CD14-positive monocyte (primary cell): ENCODE measurements at regions not wholly inside any gene's neighbourhood (a gene's known extent, or its start where the extent isn't known, plus 50 kb on each side); places are given as distances from the start of the nearest gene placed in this dataset.

Experiments
- DNase-seq, 3 donors: peaks; one replicate each; pipeline ENCODE4 v3.0.0-alpha.2; 2011 to 2022
- H2AFZ ChIP-seq: 2 replicates; pipeline ENCODE4 v1.6.0; 2012; ENCODE audit warnings: mild to moderate bottlenecking, low read depth, low read length, inconsistent platforms; ENCODE audit not compliant: insufficient read depth, poor library complexity, severe bottlenecking
- H3K27ac ChIP-seq, 2 donors: 1 replicate in 1 of 2; 2 replicates in 1 of 2; pipeline ENCODE4 v1.5.1; 2012 to 2013; ENCODE audit warnings: low read length in 2 of 2, control low read depth in 1 of 2, inconsistent platforms in 1 of 2, low read depth in 1 of 2, mild to moderate bottlenecking in 1 of 2
- H3K27me3 ChIP-seq, 2 donors: one replicate each; pipeline versions ENCODE4 v1.6.0 to v1.6.1; 2011 to 2013; ENCODE audit warnings: low read length in 2 of 2; ENCODE audit not compliant: control insufficient read depth in 2 of 2, insufficient read depth in 2 of 2
- H3K36me3 ChIP-seq, 2 donors: replicated peaks in 1 of 2; 1 replicate in 1 of 2; 2 replicates in 1 of 2; pipeline versions ENCODE4 v1.5.1 to v1.6.1; 2012 to 2013; ENCODE audit warnings: low read length in 2 of 2, control low read depth in 1 of 2, inconsistent platforms in 1 of 2, mild to moderate bottlenecking in 1 of 2; ENCODE audit not compliant: insufficient read depth in 2 of 2, control insufficient read depth in 1 of 2
- H3K4me1 ChIP-seq, 2 donors: 1 replicate in 1 of 2; 2 replicates in 1 of 2; pipeline versions ENCODE4 v1.5.1 to v1.6.1; 2012 to 2013; ENCODE audit warnings: low read length in 2 of 2, control low read depth in 1 of 2, inconsistent platforms in 1 of 2, mild to moderate bottlenecking in 1 of 2, moderate library complexity in 1 of 2; ENCODE audit not compliant: insufficient read depth in 2 of 2, control insufficient read depth in 1 of 2
- H3K4me2 ChIP-seq: replicated peaks from 2 replicates; pipeline ENCODE3; 2012; ENCODE audit warnings: low read length, moderate library complexity, mild to moderate bottlenecking; ENCODE audit not compliant: poor library complexity, severe bottlenecking; ENCODE audit errors: extremely low read depth
- H3K4me3 ChIP-seq, 3 experiments: fragments of 200-600 bp in 1 of 3; sonication (generic) in 1 of 3; replicated peaks in 1 of 3; 1 replicate in 2 of 3; 2 replicates in 1 of 3; pipeline ENCODE4 v1.5.1; 2011 to 2013; ENCODE audit warnings: low read length in 3 of 3, mild to moderate bottlenecking in 3 of 3, control low read depth in 2 of 3, low read depth in 2 of 3, inconsistent platforms in 1 of 3, moderate library complexity in 1 of 3
- H3K79me2 ChIP-seq: 2 replicates; pipeline ENCODE4 v1.6.0; 2012; ENCODE audit warnings: mild to moderate bottlenecking, control low read depth, inconsistent platforms, low read length, moderate library complexity; ENCODE audit not compliant: insufficient read depth
- H3K9ac ChIP-seq: 2 replicates; pipeline ENCODE4 v1.6.0; 2017; ENCODE audit warnings: low read length, mild to moderate bottlenecking; ENCODE audit not compliant: insufficient read depth, poor library complexity, severe bottlenecking
- H3K9me3 ChIP-seq, 2 donors: replicated peaks in 1 of 2; 1 replicate in 1 of 2; 2 replicates in 1 of 2; pipeline versions ENCODE4 v1.5.1 to v1.6.1; 2012 to 2013; ENCODE audit warnings: low read length in 2 of 2, control low read depth in 1 of 2; ENCODE audit not compliant: control insufficient read depth in 1 of 2, insufficient read depth in 1 of 2
- H4K20me1 ChIP-seq: 2 replicates; pipeline ENCODE4 v1.6.0; 2012; ENCODE audit warnings: mild to moderate bottlenecking, low read length, control low read depth, moderate library complexity; ENCODE audit not compliant: insufficient read depth
- H3K27ac Mint-ChIP-seq, 7 donors: one replicate each; pipeline ENCODE4 v1.8.0; 2020; ENCODE audit warnings: mild to moderate bottlenecking in 7 of 7, mixed read lengths in 7 of 7, moderate library complexity in 6 of 7, inconsistent platforms in 2 of 7
- H3K27me3 Mint-ChIP-seq, 3 donors: one replicate each; pipeline ENCODE4 v1.8.0; 2021 to 2022; ENCODE audit warnings: low read depth in 3 of 3, mild to moderate bottlenecking in 3 of 3, mixed read lengths in 3 of 3, moderate library complexity in 3 of 3, inconsistent platforms in 1 of 3
- H3K36me3 Mint-ChIP-seq, 2 donors: one replicate each; pipeline ENCODE4 v1.8.0; 2020; ENCODE audit warnings: mixed read lengths in 2 of 2, inconsistent platforms in 1 of 2, mild to moderate bottlenecking in 1 of 2
- H3K4me1 Mint-ChIP-seq: one replicate; pipeline ENCODE4 v1.8.0; 2020; ENCODE audit warnings: mild to moderate bottlenecking, mixed read lengths
- H3K4me3 Mint-ChIP-seq, 2 donors: one replicate each; pipeline ENCODE4 v1.8.0; 2020; ENCODE audit warnings: mild to moderate bottlenecking in 2 of 2, mixed read lengths in 2 of 2, moderate library complexity in 1 of 2
- H3K9me3 Mint-ChIP-seq, 7 donors: one replicate each; pipeline ENCODE4 v1.8.0; 2020 to 2022; ENCODE audit warnings: mixed read lengths in 7 of 7, mild to moderate bottlenecking in 6 of 7, moderate library complexity in 6 of 7, inconsistent platforms in 2 of 7
- CTCF ChIP-seq: fragments of 200-600 bp; IDR thresholded peaks from one replicate; pipeline ENCODE4 v1.8.0; 2022; ENCODE audit warnings: antibody characterized with exemption, mild to moderate bottlenecking
- WGBS: methylation state at CpG from one replicate; pipeline ENCODE4 v1.1.5; 2013; ENCODE audit warnings: missing lambda C conversion rate; ENCODE audit not compliant: insufficient coverage; 5-methylcytosine and 5-hydroxymethylcytosine counted together
- intact Hi-C, 2 donors: fragments of 100-400 bp; cut with micrococcal nuclease; formaldehyde crosslinking; loops; one replicate each; pipeline versions ENCODE4 v1.15.0 to v1.15.1; 2023

GRCh38 chr3:107236655-107237337 is 140.4 kb upstream of the CCDC54 start:
- no peaks in the 10 kb centered on the region for H3K27me3 ChIP-seq
- no peaks in the 10 kb centered on the region for H3K9me3 ChIP-seq
- H3K79me2 ChIP-seq = no peaks in the 10 kb centered on the region
- H3K4me1 ChIP-seq = peaks cover 16 to 17% of the 10 kb centered on the region in 2 donors
- no peak overlapping the region for H3K9ac ChIP-seq
- peaks cover 17% of the 10 kb centered on the region for H3K4me1 Mint-ChIP-seq
- no peak overlapping the region for H3K4me3 Mint-ChIP-seq
- no peak overlapping the region for H3K27ac ChIP-seq
- H2AFZ ChIP-seq = no peak overlapping the region
- no peak overlapping the region for H3K4me2 ChIP-seq
- H3K27me3 Mint-ChIP-seq = peaks cover 1 to 3% (median 2%) of the 10 kb centered on the region in 3 donors
- DNase-seq = no peak
- WGBS = 83% methylated on average over 1 of the region's 4 CpGs
- H3K4me3 ChIP-seq = no peak overlapping the region
- no peaks in the 10 kb centered on the region for H3K9me3 Mint-ChIP-seq
- TF ChIP-seq CTCF = no peak
- H3K36me3 Mint-ChIP-seq = no peaks in the 10 kb centered on the region
- H3K36me3 ChIP-seq = no peaks in the 10 kb centered on the region
- intact Hi-C loops = loop anchor here in 1 of 2 donors (10.0 kb wide), 1 partner anchor 188 kb away; no protein-coding TSS in a partner anchor
- no peaks in the 10 kb centered on the region for H4K20me1 ChIP-seq
- no peak overlapping the region for H3K27ac Mint-ChIP-seq

GRCh38 chr3:107238787-107239186 is 138.5 kb upstream of the CCDC54 start:
- Histone ChIP-seq H3K4me2 (no peak overlapping the region), H3K27ac (no peak overlapping the region), H3K4me1 (peaks cover 16 to 17% of the 10 kb centered on the region in 2 donors), H3K4me3 (no peak overlapping the region), H3K36me3 (no peaks in the 10 kb centered on the region), H3K9ac (no peak overlapping the region), H4K20me1 (no peaks in the 10 kb centered on the region), H2AFZ (no peak overlapping the region), H3K9me3 (no peaks in the 10 kb centered on the region), H3K79me2 (no peaks in the 10 kb centered on the region), H3K27me3 (no peaks in the 10 kb centered on the region)
- Mint-ChIP-seq H3K27me3 (peaks cover 0 to 3% (median 2%) of the 10 kb centered on the region in 3 donors), H3K4me3 (no peak overlapping the region), H3K27ac (no peak overlapping the region), H3K9me3 (no peaks in the 10 kb centered on the region), H3K4me1 (peaks cover 17% of the 10 kb centered on the region), H3K36me3 (no peaks in the 10 kb centered on the region)
- intact Hi-C loops = loop anchor here in 1 of 2 donors (10.0 kb wide), 1 partner anchor 186 kb away; no protein-coding TSS in a partner anchor
- TF ChIP-seq CTCF = no peak
- no CpG with 5 or more reads among the region's 2 CpGs for WGBS
- DNase-seq = no peak
